NCI-H460 (cell line): ENCODE measurements at regions not wholly inside any gene's neighbourhood (a gene's known extent, or its start where the extent isn't known, plus 50 kb on each side); places are given as distances from the start of the nearest gene placed in this dataset.
"Not testable (repeated sequence)": the region's sequence is repeated elsewhere in the genome, so short reads cannot be mapped to it uniquely, and the experiment has no call there.

Experiments used
- DNase-seq: peaks from one replicate; pipeline ENCODE4 v3.0.0-alpha.2; 2016; ENCODE audit warnings: low read depth; ENCODE audit errors: extremely low read depth

GRCh38 chr9:90457386-90458190 is 185.0 kb downstream of the DIRAS2 start:
- DNase-seq, result no peak

GRCh38 chr9:90458485-90458884 is 184.1 kb downstream of the DIRAS2 start:
- peak; percentile 35 for DNase-seq

GRCh38 chr9:90459321-90459720 is 183.3 kb downstream of the DIRAS2 start:
- no peak for DNase-seq

GRCh38 chr9:90460220-90460619 is 182.4 kb downstream of the DIRAS2 start:
- DNase-seq, result no peak

GRCh38 chr9:90464978-90465377 is 177.6 kb downstream of the DIRAS2 start:
- no peak for DNase-seq

GRCh38 chr9:90466441-90466840 is 176.2 kb downstream of the DIRAS2 start:
- no peak for DNase-seq

- no peak for DNase-seq
These were observed 173.2 kb downstream of the DIRAS2 start for GRCh38 chr9:90469435-90469834.

- DNase-seq, result no peak
These were observed 172.7 kb downstream of the DIRAS2 start for GRCh38 chr9:90469865-90470387.

- DNase-seq, result no peak
These were observed 166.6 kb downstream of the DIRAS2 start for GRCh38 chr9:90476058-90476457.

GRCh38 chr9:90477535-90477934 is 165.1 kb downstream of the DIRAS2 start:
- DNase-seq, result no peak

GRCh38 chr9:90478821-90479220 is 163.8 kb downstream of the DIRAS2 start:
- DNase-seq, result no peak

- DNase-seq, result no peak
These were observed 157.6 kb downstream of the DIRAS2 start for GRCh38 chr9:90485028-90485427.

GRCh38 chr9:90489066-90489465 is 153.6 kb downstream of the DIRAS2 start:
- no peak for DNase-seq

GRCh38 chr9:90499761-90500160 is 142.9 kb downstream of the DIRAS2 start:
- no peak for DNase-seq

GRCh38 chr9:90502134-90502533 is 140.5 kb downstream of the DIRAS2 start:
- no peak for DNase-seq

- DNase-seq, result no peak
These were observed 138.1 kb downstream of the DIRAS2 start for GRCh38 chr9:90504486-90504885.

- no peak for DNase-seq
These were observed 136.9 kb downstream of the DIRAS2 start for GRCh38 chr9:90505695-90506094.

- DNase-seq, result not testable (repeated sequence)
These were observed 136.2 kb downstream of the DIRAS2 start for GRCh38 chr9:90506402-90506801.

- no peak for DNase-seq
These were observed 135.0 kb downstream of the DIRAS2 start for GRCh38 chr9:90507621-90508020.

- no peak for DNase-seq
These were observed 133.7 kb downstream of the DIRAS2 start for GRCh38 chr9:90508940-90509339.

- no peak for DNase-seq
These were observed 130.9 kb downstream of the DIRAS2 start for GRCh38 chr9:90511711-90512110.

GRCh38 chr9:90514877-90515276 is 127.7 kb downstream of the DIRAS2 start:
- DNase-seq, result no peak

GRCh38 chr9:90515510-90515909 is 127.1 kb downstream of the DIRAS2 start:
- DNase-seq, result no peak
